ENCODE measurements at regions not wholly inside any gene's neighbourhood (a gene's known extent, or its start where the extent isn't known, plus 50 kb on each side); places are given as distances from the start of the nearest gene placed in this dataset.

- DNase-seq = peak; percentile 87
These were observed 144.3 kb downstream of the VAPA start for GRCh38 chr18:10057894-10058791.

GRCh38 chr18:10059610-10060468 is 146.0 kb downstream of the VAPA start:
- DNase-seq = peak; percentile 72

- DNase-seq = peak; percentile 66
These were observed 146.6 kb downstream of the VAPA start for GRCh38 chr18:10060469-10060782.

GRCh38 chr18:10060841-10061240 is 147.0 kb downstream of the VAPA start:
- DNase-seq = no peak

GRCh38 chr18:10061566-10062140 is 147.8 kb downstream of the VAPA start:
- no peak for DNase-seq

GRCh38 chr18:10062302-10063300 is 148.8 kb downstream of the VAPA start:
- DNase-seq = peak; percentile 21

- DNase-seq = no peak
These were observed 149.7 kb downstream of the VAPA start for GRCh38 chr18:10063489-10063888.

GRCh38 chr18:10064267-10064666 is 150.5 kb downstream of the VAPA start:
- no peak for DNase-seq

- no peak for DNase-seq
These were observed 151.5 kb downstream of the VAPA start for GRCh38 chr18:10065296-10065695.

- no peak for DNase-seq
These were observed 154.1 kb downstream of the VAPA start for GRCh38 chr18:10067670-10068659.

GRCh38 chr18:10068766-10069567 is 155.2 kb downstream of the VAPA start:
- DNase-seq = no peak

- DNase-seq = peak; percentile 84
These were observed 156.8 kb downstream of the VAPA start for GRCh38 chr18:10070561-10071000.

GRCh38 chr18:10072671-10073175 is 158.9 kb downstream of the VAPA start:
- DNase-seq = no peak

- DNase-seq = peak; percentile 57
These were observed 160.3 kb downstream of the VAPA start for GRCh38 chr18:10074110-10074509.

- DNase-seq = no peak
These were observed 160.9 kb downstream of the VAPA start for GRCh38 chr18:10074728-10075127.

- no peak for DNase-seq
These were observed 162.8 kb downstream of the VAPA start for GRCh38 chr18:10076502-10077030.

GRCh38 chr18:10077986-10078385 is 164.2 kb downstream of the VAPA start:
- DNase-seq = no peak

- DNase-seq = no peak
These were observed 166.6 kb downstream of the VAPA start for GRCh38 chr18:10080372-10080771.

GRCh38 chr18:10081492-10081891 is 167.7 kb downstream of the VAPA start:
- peak; percentile 64 for DNase-seq

Data from skin of body (tissue), 1 donor.